Panc1 (cell line): ENCODE measurements at regions not wholly inside any gene's neighbourhood (a gene's known extent, or its start where the extent isn't known, plus 50 kb on each side); places are given as distances from the start of the nearest gene placed in this dataset.

Source experiments
- ATAC-seq: fragments of 200-7000 bp; cut with Tn5 transposase; 2 replicates; pipeline ENCODE4 v1.9.1; 2020; ENCODE audit warnings: mild to moderate bottlenecking, moderate library complexity
- BruUV-seq: library from RNA; stranded (reverse); fragments of 400-500 nt; replicated peaks from 2 replicates; lab custom pipeline; 2021; lab: Mats Ljungman, UMichigan
- CTCF ChIA-PET: fragments of 300-600 bp; sonication (Branson Sonifier 250); formaldehyde crosslinking; loops from one replicate; lab custom pipeline; 2022; ENCODE audit warnings: antibody characterized with exemption; lab: Charles Lee
- POLR2A ChIA-PET: fragments of 300-600 bp; sonication (Branson Sonifier 250); formaldehyde crosslinking; loops from one replicate; lab custom pipeline; 2022; ENCODE audit warnings: antibody characterized with exemption; lab: Charles Lee
- DNase-seq: peaks from one replicate; pipeline ENCODE4 v3.0.0-alpha.2; 2010; ENCODE audit warnings: low read depth, low spot score
- H3K27ac ChIP-seq: 2 replicates; pipeline ENCODE4 v1.5.1; 2011; ENCODE audit warnings: mild to moderate bottlenecking, low read length, inconsistent platforms
- H3K27me3 ChIP-seq: fragments of 200-500 bp; sonication (Bioruptor generic); 2 replicates; pipeline ENCODE4 v1.6.0; 2014; ENCODE audit warnings: low read length, inconsistent platforms; ENCODE audit not compliant: control insufficient read depth, insufficient read depth
- H3K36me3 ChIP-seq: fragments of 200-500 bp; sonication (Bioruptor generic); 2 replicates; pipeline ENCODE4 v1.5.1; 2014; ENCODE audit warnings: inconsistent platforms, mild to moderate bottlenecking, low read length, moderate library complexity; ENCODE audit not compliant: control insufficient read depth, insufficient read depth
- H3K4me1 ChIP-seq: 2 replicates; pipeline ENCODE4 v1.5.1; 2011; ENCODE audit warnings: inconsistent platforms, mild to moderate bottlenecking, low read length, moderate library complexity; ENCODE audit not compliant: control insufficient read depth, insufficient read depth
- H3K4me3 ChIP-seq, 2 experiments: 2 replicates each; pipeline ENCODE4 v1.5.1; 2011 to 2012; ENCODE audit warnings: low read depth in 2 of 2, low read length in 2 of 2, mild to moderate bottlenecking in 2 of 2, inconsistent platforms in 1 of 2, moderate library complexity in 1 of 2
- H3K9me3 ChIP-seq: fragments of 200-500 bp; sonication (Bioruptor generic); 2 replicates; pipeline ENCODE4 v1.5.1; 2014; ENCODE audit warnings: low read depth, mild to moderate bottlenecking, inconsistent platforms, low read length, moderate library complexity; ENCODE audit not compliant: control insufficient read depth, insufficient read depth
- CTCF ChIP-seq: fragments of 450-650 bp; IDR thresholded peaks from 2 replicates; pipeline ENCODE4 v1.5.1; 2017; ENCODE audit warnings: mild to moderate bottlenecking
- POLR2AphosphoS5 ChIP-seq: IDR thresholded peaks from 2 replicates; pipeline ENCODE4 v1.6.1; 2012; ENCODE audit warnings: mild to moderate bottlenecking, low read depth, low read length, moderate library complexity
- REST ChIP-seq, 2 experiments: IDR thresholded peaks; 2 replicates each; pipeline ENCODE4 v1.6.1; 2011 to 2012; ENCODE audit warnings: low read depth in 2 of 2, control low read depth in 1 of 2, low read length in 1 of 2, mild to moderate bottlenecking in 1 of 2, moderate library complexity in 1 of 2; ENCODE audit not compliant: insufficient read depth in 1 of 2
- SIN3A ChIP-seq: IDR thresholded peaks from 2 replicates; pipeline ENCODE4 v1.6.1; 2012; ENCODE audit warnings: low read depth, mild to moderate bottlenecking, low read length, moderate library complexity, borderline replicate concordance; ENCODE audit not compliant: insufficient read depth
- TCF7L2 ChIP-seq: IDR thresholded peaks from 2 replicates; pipeline ENCODE4 v1.6.1; 2011; ENCODE audit warnings: mild to moderate bottlenecking, low read depth, low read length, inconsistent platforms
- in situ Hi-C: cut with HindIII; loops from 2 replicates; pipeline ENCODE4 v1.10.0; 2016; ENCODE audit warnings: low sequenced_read_pairs, low pct_unique_long_range_greater_than_20kb
- intact Hi-C: fragments of 100-400 bp; cut with micrococcal nuclease; formaldehyde crosslinking; loops from one replicate; pipeline ENCODE4 v1.10.0; 2022; ENCODE audit not compliant: unreplicated experiment

- Histone ChIP-seq H3K4me1 (no peaks in the 10 kb centered on the region), H3K27me3 (no peaks in the 10 kb centered on the region), H3K4me3 (no peak overlapping the region), H3K27ac (no peak overlapping the region), H3K9me3 (no peaks in the 10 kb centered on the region), H3K36me3 (no peaks in the 10 kb centered on the region)
- no TSS peak for BruUV-seq
- CTCF ChIA-PET, result no interaction called here
- intact Hi-C loops (no loop called here), in situ Hi-C loops (no loop called here)
- no peak for TF ChIP-seq TCF7L2
- TF ChIP-seq POLR2AphosphoS5, result no peak
- no peak for TF ChIP-seq CTCF
- no peak for TF ChIP-seq REST (IDR thresholded peaks at IDR 0.05; ENCODE audit: insufficient read depth in 1 of 2, low read depth in 2 of 2, low read length in 1 of 2)
- TF ChIP-seq SIN3A, result no peak
- DNase-seq (no peak), ATAC-seq (no peak)
- POLR2A ChIA-PET, result no interaction called here
Measured at GRCh38 chr5:57405984-57406383, 76.6 kb downstream of the ACTBL2 start.

GRCh38 chr5:57402761-57403160 lies 79.8 kb downstream of the ACTBL2 start:
- Histone ChIP-seq H3K4me3 (no peak overlapping the region), H3K36me3 (no peaks in the 10 kb centered on the region), H3K27me3 (no peaks in the 10 kb centered on the region), H3K4me1 (no peaks in the 10 kb centered on the region), H3K27ac (no peak overlapping the region), H3K9me3 (no peaks in the 10 kb centered on the region)
- intact Hi-C loops (no loop called here), in situ Hi-C loops (no loop called here)
- TF ChIP-seq REST (IDR thresholded peaks at IDR 0.05; ENCODE audit: insufficient read depth in 1 of 2, low read depth in 2 of 2, low read length in 1 of 2) (no peak), TCF7L2 (no peak), POLR2AphosphoS5 (no peak), SIN3A (no peak), CTCF (no peak)
- BruUV-seq, result no TSS peak
- ChIA-PET CTCF (no interaction called here), POLR2A (no interaction called here)
- no peak for ATAC-seq
- DNase-seq, result no peak
